SK-N-SH treated with all-trans-retinoic acid at 6 μM for 48 hours (cell line): ENCODE measurements at regions not wholly inside any gene's neighbourhood (a gene's known extent, or its start where the extent isn't known, plus 50 kb on each side); places are given as distances from the start of the nearest gene placed in this dataset.

Source experiments
- ESRRG ChIP-seq: fragments of 250-450 bp; sonication (Bioruptor Pico); IDR thresholded peaks from 2 replicates; pipeline ENCODE4 v1.6.1; 2021; ENCODE audit warnings: mild to moderate bottlenecking
- GLIS3 ChIP-seq: fragments of 250-450 bp; sonication (Bioruptor Pico); IDR thresholded peaks from 2 replicates; pipeline ENCODE4 v1.5.0; 2020; ENCODE audit warnings: mild to moderate bottlenecking, moderate library complexity
- ISL1 ChIP-seq: fragments of 250-450 bp; sonication (Bioruptor Pico); IDR thresholded peaks from 2 replicates; pipeline ENCODE4 v2.1.2; 2022; ENCODE audit warnings: mild to moderate bottlenecking, moderate library complexity
- PATZ1 ChIP-seq: fragments of 250-450 bp; sonication (Bioruptor Pico); IDR thresholded peaks from 2 replicates; pipeline ENCODE4 v1.8.0; 2020; ENCODE audit warnings: mild to moderate bottlenecking, moderate library complexity, borderline replicate concordance
- PPARA ChIP-seq: fragments of 250-450 bp; sonication (Bioruptor Pico); IDR thresholded peaks from 2 replicates; pipeline ENCODE4 v1.5.0; 2020; ENCODE audit warnings: mild to moderate bottlenecking, borderline replicate concordance
- ZC3H10 ChIP-seq: fragments of 250-450 bp; sonication (Bioruptor Pico); IDR thresholded peaks from 2 replicates; pipeline ENCODE4 v1.5.1; 2021; ENCODE audit warnings: mild to moderate bottlenecking, moderate library complexity
- ZNF565 ChIP-seq: fragments of 450-650 bp; formaldehyde crosslinking; conservative IDR thresholded peaks from 2 replicates; pipeline ENCODE4 v1.5.0; 2020; ENCODE audit warnings: low read depth, mild to moderate bottlenecking, moderate library complexity

- TF ChIP-seq ZNF565 (CRISPR knock-in tag) (no peak), PATZ1 (CRISPR knock-in tag) (no peak), GLIS3 (CRISPR knock-in tag) (no peak), ZC3H10 (CRISPR knock-in tag) (no peak), ISL1 (CRISPR knock-in tag) (no peak), ESRRG (CRISPR knock-in tag) (no peak), PPARA (CRISPR knock-in tag) (no peak)
Measured at GRCh38 chr2:174668075-174668474, 70.5 kb upstream of the WIPF1 start.
